Mesendoderm (in vitro differentiated cells): ENCODE measurements at regions not wholly inside any gene's neighbourhood (a gene's known extent, or its start where the extent isn't known, plus 50 kb on each side); places are given as distances from the start of the nearest gene placed in this dataset.
A peak's percentile ranks its signal among the peaks of the same experiment; 100 is the strongest.

Experiments
- DNase-seq: peaks from one replicate; pipeline ENCODE4 v3.0.0; 2013
- H2AK5ac ChIP-seq: 2 replicates; pipeline ENCODE4 v1.6.1; 2013; ENCODE audit warnings: low read length, inconsistent platforms
- H2BK120ac ChIP-seq: 2 replicates; pipeline ENCODE4 v1.6.1; 2013; ENCODE audit warnings: low read depth, mild to moderate bottlenecking, low read length, moderate library complexity, mixed read lengths
- H2BK15ac ChIP-seq: replicated peaks from 2 replicates; pipeline ENCODE4 v1.6.1; 2013; ENCODE audit warnings: low read depth, mild to moderate bottlenecking, moderate library complexity
- H2BK5ac ChIP-seq: 2 replicates; pipeline ENCODE4 v1.6.1; 2013; ENCODE audit warnings: low read length, inconsistent platforms
- H3K18ac ChIP-seq: 2 replicates; pipeline ENCODE4 v1.6.1; 2013; ENCODE audit warnings: mild to moderate bottlenecking, low read length, mixed read lengths
- H3K23ac ChIP-seq: one replicate; pipeline ENCODE4 v1.6.1; 2013; ENCODE audit warnings: low read length
- H3K27ac ChIP-seq: 2 replicates; pipeline ENCODE4 v1.5.1; 2013; ENCODE audit warnings: low read depth, mild to moderate bottlenecking, inconsistent platforms, low read length, moderate library complexity
- H3K27me3 ChIP-seq: 2 replicates; pipeline ENCODE4 v1.6.1; 2013; ENCODE audit warnings: low read length, control low read depth, mild to moderate bottlenecking, inconsistent platforms; ENCODE audit not compliant: insufficient read depth, poor library complexity
- H3K36me3 ChIP-seq: 2 replicates; pipeline ENCODE4 v1.6.1; 2013; ENCODE audit warnings: low read length, inconsistent platforms; ENCODE audit not compliant: control insufficient read depth, insufficient read depth
- H3K4ac ChIP-seq: one replicate; pipeline ENCODE4 v1.6.1; 2013; ENCODE audit warnings: low read depth, mild to moderate bottlenecking, low read length, moderate library complexity
- H3K4me1 ChIP-seq: 2 replicates; pipeline ENCODE4 v1.6.1; 2013; ENCODE audit warnings: low read depth, low read length, inconsistent platforms; ENCODE audit not compliant: control insufficient read depth
- H3K4me2 ChIP-seq: 2 replicates; pipeline ENCODE4 v1.6.1; 2013; ENCODE audit warnings: low read length
- H3K4me3 ChIP-seq: 2 replicates; pipeline ENCODE4 v1.5.1; 2013; ENCODE audit warnings: mild to moderate bottlenecking, low read length
- H3K56ac ChIP-seq: one replicate; pipeline ENCODE4 v1.6.1; 2013; ENCODE audit warnings: low read length
- H3K79me1 ChIP-seq: 2 replicates; pipeline ENCODE4 v1.6.1; 2013; ENCODE audit warnings: low read length, inconsistent platforms
- H3K79me2 ChIP-seq: 2 replicates; pipeline ENCODE4 v1.6.1; 2013; ENCODE audit warnings: mild to moderate bottlenecking, low read length; ENCODE audit not compliant: control insufficient read depth, insufficient read depth
- H3K9ac ChIP-seq: 2 replicates; pipeline ENCODE4 v1.6.1; 2013; ENCODE audit warnings: low read length, inconsistent platforms
- H4K5ac ChIP-seq: one replicate; pipeline ENCODE4 v1.6.1; 2013; ENCODE audit warnings: low read length
- H4K8ac ChIP-seq: one replicate; pipeline ENCODE4 v1.6.1; 2013; ENCODE audit warnings: low read depth, mild to moderate bottlenecking, control low read depth, low read length, moderate library complexity
- WGBS: extraction: QIAGEN DNeasy Blood & Tissue Kit; methylation state at CpG from one replicate; pipeline ENCODE4 v1.1.7; 2013; ENCODE audit warnings: low lambda C conversion rate, missing lambda C conversion rate; ENCODE audit not compliant: insufficient coverage; ENCODE audit errors: extremely low coverage; 5-methylcytosine and 5-hydroxymethylcytosine counted together

DNA sequence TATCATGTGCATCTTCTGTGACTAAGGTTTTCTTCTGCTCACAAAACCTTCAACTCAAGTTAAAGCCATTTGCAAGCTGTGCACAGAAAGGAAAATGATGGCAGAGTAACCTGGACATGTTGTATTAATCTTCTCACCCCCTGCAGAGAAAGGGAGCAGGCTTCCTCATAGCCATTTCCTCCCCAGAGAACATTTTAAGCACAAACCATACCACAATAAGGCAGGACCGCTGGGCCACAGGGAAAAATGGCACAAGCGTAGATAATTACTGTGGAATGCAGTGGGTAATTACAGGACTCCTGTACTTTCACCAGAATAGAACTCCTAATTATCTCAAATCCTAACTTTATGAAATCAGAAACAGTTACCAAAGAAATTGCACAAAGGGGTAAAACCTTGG lies 215.7 kb downstream of the KIF21A start:
- H2AK5ac ChIP-seq: no peak overlapping the region
- no CpG with 5 or more reads among the region's 2 CpGs for WGBS

DNA sequence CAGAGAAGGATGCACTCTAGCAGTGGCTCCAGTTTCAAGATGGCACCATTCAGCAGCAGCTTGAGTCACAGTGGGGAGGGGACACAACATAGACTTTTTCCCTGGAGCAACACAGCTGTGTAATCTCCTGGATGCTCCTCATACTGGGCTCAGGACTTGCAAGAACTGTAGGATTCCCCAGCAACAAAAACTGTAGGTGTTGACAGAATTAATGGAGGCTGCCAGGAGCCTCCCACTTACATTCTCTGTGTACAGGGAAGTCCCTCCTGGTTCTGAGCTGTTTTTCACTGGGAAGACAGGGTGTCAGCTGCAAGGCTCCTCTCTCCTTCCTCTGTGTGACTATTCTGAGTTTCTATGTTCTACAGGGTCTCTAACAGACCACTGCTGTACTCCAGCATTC lies 217.9 kb downstream of the KIF21A start:
- Histone ChIP-seq H3K56ac (no peak overlapping the region), H2AK5ac (no peak overlapping the region), H3K23ac (no peak overlapping the region), H4K8ac (no peak overlapping the region), H3K79me2 (no peaks in the 10 kb centered on the region), H3K18ac (no peak overlapping the region), H3K27me3 (no peaks in the 10 kb centered on the region), H2BK15ac (no peak overlapping the region), H3K4ac (no peak overlapping the region), H3K36me3 (no peaks in the 10 kb centered on the region), H3K4me2 (no peak overlapping the region), H3K27ac (no peak overlapping the region), H4K5ac (no peak overlapping the region), H2BK120ac (no peak overlapping the region), H2BK5ac (no peak overlapping the region), H3K4me3 (no peak overlapping the region), H3K79me1 (no peaks in the 10 kb centered on the region), H3K4me1 (no peaks in the 10 kb centered on the region), H3K9ac (no peak overlapping the region)
- DNase-seq: no peak

More for the DNA sequence above, 215.7 kb downstream of the KIF21A start:
- no peak for DNase-seq
- Histone ChIP-seq H3K9ac (no peak overlapping the region), H3K56ac (no peak overlapping the region), H2BK15ac (no peak overlapping the region), H3K4ac (no peak overlapping the region), H3K27me3 (no peaks in the 10 kb centered on the region), H2BK5ac (no peak overlapping the region), H3K23ac (no peak overlapping the region), H3K4me3 (no peak overlapping the region), H4K5ac (no peak overlapping the region), H4K8ac (no peak overlapping the region), H3K79me1 (no peaks in the 10 kb centered on the region), H3K36me3 (no peaks in the 10 kb centered on the region), H3K27ac (no peak overlapping the region), H3K79me2 (no peaks in the 10 kb centered on the region), H3K4me1 (no peaks in the 10 kb centered on the region), H3K4me2 (no peak overlapping the region), H3K18ac (no peak overlapping the region), H2BK120ac (no peak overlapping the region)

DNA sequence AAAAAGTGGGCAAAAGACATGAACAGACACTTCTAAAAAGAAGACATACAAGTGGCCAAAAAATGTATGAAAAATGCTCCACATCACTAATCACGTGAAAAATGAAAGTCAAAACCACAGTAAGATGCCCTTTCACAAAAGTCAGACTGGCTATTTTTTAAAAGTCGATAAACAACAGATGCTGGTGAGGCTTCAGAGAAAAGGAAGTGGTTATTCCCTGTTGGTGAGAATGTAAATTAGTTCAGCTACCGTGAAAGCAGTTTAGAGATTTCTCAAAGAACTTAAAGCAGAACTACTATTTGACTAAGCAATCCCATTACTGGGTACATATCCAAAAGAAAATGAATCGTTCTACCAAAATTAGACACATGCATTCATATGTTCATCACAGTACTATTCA lies 237.0 kb downstream of the KIF21A start:
- no peak overlapping the region for H2BK5ac ChIP-seq
- no peak overlapping the region for H3K4me3 ChIP-seq
- no CpG with 5 or more reads among the region's 4 CpGs for WGBS
- H3K36me3 ChIP-seq: no peaks in the 10 kb centered on the region
- no peak for DNase-seq
- H3K56ac ChIP-seq: no peak overlapping the region
- H2AK5ac ChIP-seq: no peak overlapping the region
- no peak overlapping the region for H3K27ac ChIP-seq
- H2BK120ac ChIP-seq: no peak overlapping the region
- H3K27me3 ChIP-seq: no peaks in the 10 kb centered on the region
- H3K4me1 ChIP-seq: no peaks in the 10 kb centered on the region
- H3K79me1 ChIP-seq: no peaks in the 10 kb centered on the region
- H4K8ac ChIP-seq: no peak overlapping the region
- H3K4ac ChIP-seq: no peak overlapping the region
- H3K79me2 ChIP-seq: no peaks in the 10 kb centered on the region
- H4K5ac ChIP-seq: no peak overlapping the region
- H3K18ac ChIP-seq: no peak overlapping the region
- no peak overlapping the region for H3K23ac ChIP-seq
- H2BK15ac ChIP-seq: no peak overlapping the region
- no peak overlapping the region for H3K4me2 ChIP-seq
- H3K9ac ChIP-seq: no peak overlapping the region

DNA sequence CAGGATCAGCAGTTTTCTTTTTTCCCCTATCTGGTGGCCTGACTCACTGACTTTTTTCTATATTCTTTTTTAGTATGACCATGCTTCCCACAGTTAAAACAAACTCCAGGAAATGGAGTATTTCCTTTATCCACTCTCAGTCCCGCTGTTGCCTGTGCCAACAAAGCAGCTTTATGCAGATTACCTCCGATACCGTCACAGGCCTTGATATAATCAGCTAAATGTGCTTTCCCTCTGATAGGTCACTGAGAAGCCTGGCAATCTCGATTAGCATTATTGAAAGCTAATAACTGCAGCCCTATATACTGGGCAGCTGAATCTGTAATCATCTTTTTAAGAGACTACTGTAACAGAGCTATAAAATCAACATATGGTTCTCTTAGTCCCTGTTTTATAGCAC lies 243.6 kb downstream of the KIF21A start:
- peak; percentile 36 for DNase-seq
- no peak overlapping the region for H4K5ac ChIP-seq
- no peak overlapping the region for H2BK15ac ChIP-seq
- H3K23ac ChIP-seq: no peak overlapping the region
- WGBS: no CpG with 5 or more reads among the region's 4 CpGs
- no peak overlapping the region for H2AK5ac ChIP-seq
- no peak overlapping the region for H3K18ac ChIP-seq
- H2BK5ac ChIP-seq: no peak overlapping the region
- no peaks in the 10 kb centered on the region for H3K79me1 ChIP-seq
- no peaks in the 10 kb centered on the region for H3K79me2 ChIP-seq
- no peaks in the 10 kb centered on the region for H3K4me1 ChIP-seq
- no peak overlapping the region for H3K27ac ChIP-seq
- H3K9ac ChIP-seq: no peak overlapping the region
- H3K56ac ChIP-seq: no peak overlapping the region
- no peak overlapping the region for H3K4me3 ChIP-seq
- H3K36me3 ChIP-seq: no peaks in the 10 kb centered on the region
- H4K8ac ChIP-seq: no peak overlapping the region
- no peaks in the 10 kb centered on the region for H3K27me3 ChIP-seq
- no peak overlapping the region for H3K4ac ChIP-seq
- no peak overlapping the region for H2BK120ac ChIP-seq
- H3K4me2 ChIP-seq: no peak overlapping the region

DNA sequence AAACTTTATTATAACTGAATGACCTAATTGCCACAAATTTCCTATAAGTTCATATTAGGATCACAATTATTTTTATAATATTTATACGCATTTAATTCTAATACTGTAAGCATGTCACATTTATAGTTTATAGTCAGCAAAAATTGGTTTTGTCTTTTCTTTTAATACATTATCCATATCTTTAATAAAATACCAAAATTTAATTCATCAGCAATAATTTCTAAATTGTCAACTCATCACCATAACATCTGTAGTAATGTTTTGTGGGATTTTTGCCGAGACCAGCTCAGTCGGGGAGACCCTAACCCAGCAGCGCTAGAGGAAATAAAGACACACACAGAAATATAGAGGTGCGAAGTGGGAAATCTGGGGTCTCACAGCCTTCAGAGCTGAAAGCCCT lies 254.2 kb downstream of the KIF21A start:
- no peak overlapping the region for H3K27ac ChIP-seq
- no peak overlapping the region for H3K4me3 ChIP-seq
- H2BK5ac ChIP-seq: no peak overlapping the region
- H3K36me3 ChIP-seq: no peaks in the 10 kb centered on the region
- H2BK15ac ChIP-seq: no peak overlapping the region
- no peak overlapping the region for H2AK5ac ChIP-seq
- H3K27me3 ChIP-seq: no peaks in the 10 kb centered on the region
- H4K8ac ChIP-seq: no peak overlapping the region
- WGBS: 100% methylated on average over 1 of the region's 5 CpGs
- H2BK120ac ChIP-seq: no peak overlapping the region
- no peak overlapping the region for H3K56ac ChIP-seq
- H3K79me2 ChIP-seq: no peaks in the 10 kb centered on the region
- no peak overlapping the region for H3K4ac ChIP-seq
- H3K9ac ChIP-seq: no peak overlapping the region
- H3K23ac ChIP-seq: no peak overlapping the region
- no peak overlapping the region for H4K5ac ChIP-seq
- no peak for DNase-seq
- no peak overlapping the region for H3K4me2 ChIP-seq
- no peaks in the 10 kb centered on the region for H3K4me1 ChIP-seq
- no peaks in the 10 kb centered on the region for H3K79me1 ChIP-seq
- H3K18ac ChIP-seq: no peak overlapping the region

DNA sequence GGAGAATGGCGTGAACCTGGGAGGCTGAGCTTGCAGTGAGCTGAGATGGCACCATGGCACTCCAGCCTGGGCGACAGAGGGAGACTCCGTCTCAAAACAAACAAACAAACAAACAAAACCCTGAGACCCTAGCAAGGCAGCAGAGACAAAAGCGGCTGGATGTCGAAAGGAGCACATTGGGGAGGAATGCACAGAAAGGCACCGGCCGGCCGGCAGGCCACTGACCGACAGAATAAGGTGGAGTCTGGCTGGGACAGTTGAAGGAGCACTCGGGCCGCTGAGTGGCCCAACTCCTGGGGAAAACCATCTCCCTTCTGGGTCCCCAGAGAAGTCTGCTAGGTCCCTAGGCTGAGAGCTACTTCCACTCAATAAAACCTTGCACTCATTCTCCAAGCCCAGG lies 256.2 kb downstream of the KIF21A start:
- H3K18ac ChIP-seq: no peak overlapping the region
- no peak overlapping the region for H3K9ac ChIP-seq
- no peak overlapping the region for H3K23ac ChIP-seq
- DNase-seq: no peak
- no peaks in the 10 kb centered on the region for H3K79me2 ChIP-seq
- no peak overlapping the region for H3K4me3 ChIP-seq
- no peaks in the 10 kb centered on the region for H3K36me3 ChIP-seq
- H2AK5ac ChIP-seq: no peak overlapping the region
- H3K79me1 ChIP-seq: no peaks in the 10 kb centered on the region
- no peak overlapping the region for H2BK120ac ChIP-seq
- H3K4ac ChIP-seq: no peak overlapping the region
- no peak overlapping the region for H3K27ac ChIP-seq
- no peak overlapping the region for H4K5ac ChIP-seq
- no peak overlapping the region for H3K56ac ChIP-seq
- H2BK5ac ChIP-seq: no peak overlapping the region
- H2BK15ac ChIP-seq: no peak overlapping the region
- no peaks in the 10 kb centered on the region for H3K4me1 ChIP-seq
- H4K8ac ChIP-seq: no peak overlapping the region
- WGBS: no CpG with 5 or more reads among the region's 11 CpGs
- H3K4me2 ChIP-seq: no peak overlapping the region
- H3K27me3 ChIP-seq: no peaks in the 10 kb centered on the region
